HK-2 (cell line): ENCODE measurements at regions not wholly inside any gene's neighbourhood (a gene's known extent, or its start where the extent isn't known, plus 50 kb on each side); places are given as distances from the start of the nearest gene placed in this dataset.

Source experiments
- DNase-seq: peaks from one replicate; pipeline ENCODE4 v3.0.0-alpha.2; 2018; ENCODE audit not compliant: unreplicated experiment

GRCh38 chr3:148583793-148584192 lies 113.9 kb upstream of the AGTR1 start:
- DNase-seq = no peak

DNA sequence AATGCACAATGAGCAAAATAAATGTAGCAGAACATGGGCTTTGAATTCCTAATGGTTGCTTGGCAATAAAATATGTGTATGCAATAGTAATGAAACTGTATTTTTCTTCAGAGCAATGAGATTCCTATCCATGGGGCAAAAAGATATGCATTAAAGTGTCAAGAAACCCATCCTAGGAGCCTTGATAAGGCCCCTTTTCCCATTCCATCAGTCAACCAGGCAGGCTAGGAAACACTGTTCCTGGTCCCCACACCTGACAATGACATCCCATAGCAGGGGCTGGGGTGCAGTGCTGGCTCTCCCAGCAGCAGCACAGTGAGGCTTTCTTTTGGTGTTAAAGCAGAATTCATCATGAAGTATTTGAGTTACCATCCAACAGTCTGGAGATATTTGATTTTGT lies 113.3 kb upstream of the AGTR1 start:
- DNase-seq = no peak

- DNase-seq = no peak
Measured at GRCh38 chr3:148585671-148586379, 111.9 kb upstream of the AGTR1 start.

DNA sequence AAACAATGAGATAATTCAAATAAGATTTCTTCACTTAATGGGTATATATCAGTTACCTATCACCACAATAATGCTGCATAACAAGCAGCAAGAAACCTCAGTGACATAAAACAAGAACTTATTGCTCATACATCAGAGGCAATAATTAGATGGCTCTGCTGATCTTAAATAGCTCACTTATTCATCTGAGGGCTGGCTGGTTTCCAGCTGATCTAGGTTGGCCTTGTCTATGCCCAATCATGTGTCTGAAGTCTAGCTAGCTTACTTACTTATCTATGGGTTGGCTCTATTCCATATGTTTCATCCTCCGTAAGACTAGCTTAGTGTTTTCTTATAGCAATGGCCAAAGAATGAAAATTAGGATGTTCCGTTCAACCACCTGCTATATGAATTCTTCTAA lies 109.4 kb upstream of the AGTR1 start:
- DNase-seq = no peak

GRCh38 chr3:148591525-148591924 lies 106.2 kb upstream of the AGTR1 start:
- DNase-seq = no peak

GRCh38 chr3:148598619-148599018 lies 99.1 kb upstream of the AGTR1 start:
- no peak for DNase-seq

DNA sequence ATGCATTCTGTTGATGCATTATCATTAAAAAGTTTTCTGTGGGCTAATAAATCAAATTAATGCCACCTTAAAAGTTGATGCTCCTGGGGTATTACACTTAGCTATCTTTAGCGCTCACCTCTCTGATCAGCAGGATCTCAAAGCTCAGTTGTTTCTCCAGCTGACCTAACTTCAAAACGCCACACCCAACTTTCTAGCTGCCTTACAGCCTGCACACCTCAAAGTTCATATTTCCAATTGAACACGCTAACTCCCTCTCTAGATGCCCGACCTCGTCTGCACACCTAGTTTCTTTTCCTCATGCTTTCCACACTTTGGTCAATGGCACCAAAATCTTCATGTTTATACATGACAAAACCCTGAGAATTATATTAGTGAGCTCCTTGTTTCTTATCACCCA lies 98.2 kb upstream of the AGTR1 start:
- no peak for DNase-seq

DNA sequence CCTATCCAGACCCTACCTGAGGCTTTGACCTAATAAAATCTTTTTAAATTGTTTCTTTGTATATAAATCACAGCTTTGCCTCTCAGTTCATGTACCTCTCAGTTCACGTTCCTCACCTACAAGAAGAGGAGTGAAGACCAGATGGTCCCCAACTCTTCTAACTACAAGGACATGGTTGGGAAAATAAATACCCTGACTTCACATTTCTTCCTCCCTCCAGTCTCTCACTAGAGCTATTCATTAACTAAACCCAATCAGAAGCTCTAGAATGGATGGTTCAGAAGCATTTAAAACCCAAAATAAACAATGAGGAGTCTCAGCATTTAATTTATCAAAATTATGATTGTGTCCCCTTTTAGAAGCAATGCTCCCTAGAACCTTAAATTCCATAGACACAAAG lies 97.3 kb upstream of the AGTR1 start:
- no peak for DNase-seq

DNA sequence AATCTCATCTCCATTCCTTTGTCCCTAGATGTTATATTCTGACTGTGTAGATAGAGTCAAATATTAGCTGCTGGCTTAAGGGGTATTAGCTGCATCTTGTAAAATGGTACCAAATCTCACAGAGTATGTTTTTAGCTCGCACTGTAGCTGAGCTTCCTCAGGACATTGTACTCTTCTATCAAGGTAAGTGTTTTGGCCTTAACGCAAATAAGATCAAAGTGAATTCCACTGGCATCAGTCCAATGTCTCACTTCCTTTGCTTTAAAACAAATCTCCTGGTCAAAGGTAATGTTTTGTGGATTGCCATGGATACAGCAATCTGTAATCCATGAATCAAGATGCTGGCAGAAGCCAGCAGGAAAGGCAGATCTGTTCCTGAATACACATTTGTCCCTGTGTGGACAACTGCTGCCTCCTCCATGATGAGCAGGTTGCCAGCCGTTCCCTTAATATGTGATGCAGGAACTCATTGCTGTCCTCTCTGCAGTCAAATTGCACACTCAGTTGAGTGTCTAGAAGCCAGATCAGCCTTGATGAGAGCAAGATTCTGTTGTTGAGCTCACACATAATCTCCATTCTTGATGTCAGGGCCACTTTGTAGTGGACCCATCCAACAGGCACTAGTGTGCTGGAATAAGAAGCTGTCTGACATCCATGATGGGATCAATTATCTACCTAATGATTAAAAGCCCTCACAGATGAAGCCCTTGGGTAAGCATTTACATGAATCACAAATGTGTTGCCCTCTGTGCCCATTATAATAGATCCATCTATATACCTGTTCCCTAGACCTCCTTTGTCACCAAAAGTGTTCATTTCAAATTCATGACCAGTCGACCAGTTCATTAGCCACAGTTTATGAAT lies 96.6 kb upstream of the AGTR1 start:
- DNase-seq = no peak

DNA sequence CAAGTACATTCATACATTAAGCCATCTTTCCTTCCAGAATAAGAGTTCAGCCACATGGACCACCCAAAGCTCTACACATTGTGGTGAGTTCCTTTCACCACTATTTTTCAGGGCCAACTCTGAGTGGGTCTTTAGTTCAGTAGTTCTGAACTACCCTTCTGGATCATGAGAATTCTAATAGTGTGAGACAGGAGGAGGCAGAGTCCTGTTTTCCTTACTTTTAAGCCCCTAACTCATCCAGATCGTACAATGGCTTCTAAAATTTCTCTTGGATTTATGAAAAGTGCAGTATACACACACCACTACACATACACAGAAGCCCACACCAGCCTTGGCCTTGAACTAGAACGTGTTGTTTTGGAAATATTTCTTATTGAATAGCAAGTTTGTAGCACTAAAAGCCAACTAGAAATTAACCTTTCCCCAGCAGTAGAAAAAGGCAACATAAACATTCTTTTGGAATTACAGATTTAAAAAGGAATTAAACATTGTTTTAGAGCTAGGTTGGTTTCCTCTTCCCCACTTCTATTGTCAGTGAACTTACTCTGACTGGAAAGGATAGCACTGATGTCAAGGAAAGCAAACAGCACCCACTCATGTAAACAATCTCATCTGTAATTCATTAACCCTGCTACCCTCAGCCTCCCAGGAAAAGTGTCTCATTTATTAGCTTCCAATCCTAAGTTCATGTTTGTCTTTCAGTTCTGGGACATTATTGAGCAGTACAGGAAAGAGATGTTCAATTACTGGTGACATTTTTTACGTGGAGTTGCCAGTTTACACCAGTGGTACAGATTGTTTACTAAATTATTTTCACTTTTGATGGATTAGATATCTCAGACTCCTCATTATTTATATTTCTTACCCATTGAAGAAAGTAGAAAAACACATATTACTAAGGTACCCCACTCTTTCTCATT lies 95.7 kb upstream of the AGTR1 start:
- no peak for DNase-seq

- DNase-seq = no peak
Measured at GRCh38 chr3:148604270-148605085, 93.2 kb upstream of the AGTR1 start.

DNA sequence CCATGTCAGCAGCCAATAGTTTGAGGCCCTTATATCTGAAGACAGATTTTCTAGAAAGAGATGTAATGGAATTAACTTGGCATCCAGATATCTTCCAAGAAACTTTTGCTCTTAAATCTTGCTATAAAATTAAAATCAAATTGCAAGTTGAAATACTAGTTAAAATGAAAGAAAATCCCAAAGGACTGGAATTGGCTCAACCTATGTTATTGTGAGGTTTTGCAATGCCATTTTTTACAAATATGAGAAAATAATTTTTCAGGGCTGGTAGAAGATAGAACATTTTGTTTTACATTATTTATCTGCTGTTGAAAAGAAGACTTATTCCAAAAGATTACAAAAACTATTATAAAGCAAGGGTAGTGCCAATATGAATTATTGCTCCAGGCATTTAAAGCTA lies 92.2 kb upstream of the AGTR1 start:
- no peak for DNase-seq

DNA sequence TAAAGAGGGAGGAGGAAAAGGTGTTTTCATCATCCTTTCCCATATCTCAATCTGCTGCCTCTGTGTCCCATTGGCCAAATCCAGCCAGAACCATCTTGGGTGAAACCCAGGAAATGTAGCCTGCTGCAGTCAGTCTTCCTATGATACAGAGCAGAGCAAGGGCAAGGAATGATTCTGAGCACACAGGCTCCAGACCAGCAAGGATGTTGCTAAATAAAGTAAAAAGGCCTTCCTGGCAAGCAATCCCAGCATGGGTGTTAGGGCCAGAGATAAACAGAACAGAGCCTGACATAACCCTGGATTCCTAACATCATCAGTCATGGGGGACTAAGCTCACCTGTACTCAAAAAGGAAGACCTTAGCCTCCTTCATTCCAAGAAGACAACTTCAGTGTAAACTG lies 90.7 kb upstream of the AGTR1 start:
- no peak for DNase-seq

- DNase-seq = no peak
Measured at GRCh38 chr3:148607491-148607890, 90.2 kb upstream of the AGTR1 start.

- DNase-seq = no peak
Measured at GRCh38 chr3:148612278-148612677, 85.4 kb upstream of the AGTR1 start.

GRCh38 chr3:148615382-148615781 lies 82.3 kb upstream of the AGTR1 start:
- DNase-seq = no peak

DNA sequence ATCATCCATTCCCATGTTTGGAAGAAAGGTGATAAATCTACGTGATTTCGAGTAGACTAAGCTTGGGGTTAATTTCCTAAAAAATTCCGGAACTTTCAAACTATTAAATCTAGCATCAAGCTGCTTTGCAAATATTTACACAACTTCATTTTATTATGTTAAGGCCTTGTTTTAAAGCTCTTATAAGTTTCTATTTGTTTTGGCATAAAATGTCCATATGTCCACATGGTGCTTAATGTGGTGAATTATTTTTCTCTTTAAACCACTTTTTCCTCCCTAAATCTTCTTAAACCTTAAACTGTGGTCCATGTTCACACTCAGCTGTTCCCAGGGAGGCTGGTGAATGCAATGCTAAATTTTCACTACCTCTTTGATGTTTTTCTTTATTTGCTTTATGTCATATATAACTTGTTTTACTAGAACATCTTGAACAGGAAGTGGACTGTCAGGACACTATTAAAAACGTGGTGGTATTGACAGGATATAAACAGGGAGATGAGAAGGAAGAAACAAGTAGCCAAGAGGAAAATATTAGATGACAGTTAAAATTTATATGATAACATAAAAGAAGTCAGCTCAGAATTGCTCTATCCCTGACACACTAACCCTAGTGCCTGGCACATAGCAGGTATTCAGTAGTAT lies 72.5 kb upstream of the AGTR1 start:
- DNase-seq = no peak

DNA sequence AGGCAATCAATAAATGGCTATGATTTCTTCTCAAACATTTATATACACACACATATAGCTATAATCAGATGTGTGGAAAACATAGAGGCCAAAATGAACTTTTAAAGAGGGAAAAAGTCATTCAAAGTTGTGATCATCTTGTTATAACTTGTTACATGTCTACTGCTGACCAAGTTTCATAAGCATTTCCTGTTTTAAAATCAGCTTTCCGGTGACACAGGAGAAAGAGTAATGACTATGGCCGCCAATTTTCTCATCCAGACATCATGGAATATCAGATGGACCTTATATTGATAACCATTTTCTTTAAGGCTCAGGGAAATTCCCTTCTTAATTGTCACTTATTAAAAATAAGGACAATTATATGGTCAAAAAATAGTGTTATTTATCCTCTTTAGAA lies 71.7 kb upstream of the AGTR1 start:
- DNase-seq = no peak

- DNase-seq = no peak
Measured at GRCh38 chr3:148629006-148629405, 68.7 kb upstream of the AGTR1 start.

- DNase-seq = no peak
Measured at GRCh38 chr3:148631124-148631903, 66.4 kb upstream of the AGTR1 start.
